WTC11 (cell line): ENCODE measurements at regions not wholly inside any gene's neighbourhood (a gene's known extent, or its start where the extent isn't known, plus 50 kb on each side); places are given as distances from the start of the nearest gene placed in this dataset.

ENCODE experiments used
- CTCF ChIP-seq: fragments of 200-600 bp; IDR thresholded peaks from 2 replicates; pipeline ENCODE4 v1.8.0; 2022; ENCODE audit warnings: antibody characterized with exemption
- MLX ChIP-seq: sonication (generic); formaldehyde crosslinking; IDR thresholded peaks from 2 replicates; pipeline ENCODE4 v1.8.1; 2023; ENCODE audit warnings: mild to moderate bottlenecking, missing genetic modification reagents, moderate library complexity
- TCF7 ChIP-seq: sonication (generic); formaldehyde crosslinking; IDR thresholded peaks from 2 replicates; pipeline ENCODE4 v1.8.0; 2022; ENCODE audit warnings: mild to moderate bottlenecking, low read depth, missing genetic modification reagents, moderate library complexity
- ZBTB43 ChIP-seq: sonication (generic); formaldehyde crosslinking; IDR thresholded peaks from 2 replicates; pipeline ENCODE4 v1.8.1; 2023; ENCODE audit warnings: mild to moderate bottlenecking, missing genetic modification reagents
- ZNF416 ChIP-seq: fragments of 250-450 bp; sonication (Bioruptor Pico); IDR thresholded peaks from 2 replicates; pipeline ENCODE4 v1.9.0; 2021; ENCODE audit warnings: mild to moderate bottlenecking, inconsistent platforms
- TF ChIP-seq, protein P1 (sequence below): sonication (generic); formaldehyde crosslinking; conservative IDR thresholded peaks from 2 replicates; pipeline ENCODE4 v1.8.1; 2022; ENCODE audit warnings: mild to moderate bottlenecking, missing genetic modification reagents

GRCh38 chr17:15883617-15884111, 61.3 kb upstream of the ADORA2B start:
- TF ChIP-seq MLX (CRISPR knock-in tag): no peak
- no peak for TF ChIP-seq ZNF416 (CRISPR knock-in tag)
- no peak for TF ChIP-seq CTCF
- no peak for TF ChIP-seq TCF7 (CRISPR knock-in tag)
- TF ChIP-seq ZBTB43 (CRISPR knock-in tag): no peak
- TF ChIP-seq, protein P1, sequence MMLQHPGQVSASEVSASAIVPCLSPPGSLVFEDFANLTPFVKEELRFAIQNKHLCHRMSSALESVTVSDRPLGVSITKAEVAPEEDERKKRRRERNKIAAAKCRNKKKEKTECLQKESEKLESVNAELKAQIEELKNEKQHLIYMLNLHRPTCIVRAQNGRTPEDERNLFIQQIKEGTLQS: no peak
